ENCODE measurements at regions not wholly inside any gene's neighbourhood (a gene's known extent, or its start where the extent isn't known, plus 50 kb on each side); places are given as distances from the start of the nearest gene placed in this dataset.

DNA sequence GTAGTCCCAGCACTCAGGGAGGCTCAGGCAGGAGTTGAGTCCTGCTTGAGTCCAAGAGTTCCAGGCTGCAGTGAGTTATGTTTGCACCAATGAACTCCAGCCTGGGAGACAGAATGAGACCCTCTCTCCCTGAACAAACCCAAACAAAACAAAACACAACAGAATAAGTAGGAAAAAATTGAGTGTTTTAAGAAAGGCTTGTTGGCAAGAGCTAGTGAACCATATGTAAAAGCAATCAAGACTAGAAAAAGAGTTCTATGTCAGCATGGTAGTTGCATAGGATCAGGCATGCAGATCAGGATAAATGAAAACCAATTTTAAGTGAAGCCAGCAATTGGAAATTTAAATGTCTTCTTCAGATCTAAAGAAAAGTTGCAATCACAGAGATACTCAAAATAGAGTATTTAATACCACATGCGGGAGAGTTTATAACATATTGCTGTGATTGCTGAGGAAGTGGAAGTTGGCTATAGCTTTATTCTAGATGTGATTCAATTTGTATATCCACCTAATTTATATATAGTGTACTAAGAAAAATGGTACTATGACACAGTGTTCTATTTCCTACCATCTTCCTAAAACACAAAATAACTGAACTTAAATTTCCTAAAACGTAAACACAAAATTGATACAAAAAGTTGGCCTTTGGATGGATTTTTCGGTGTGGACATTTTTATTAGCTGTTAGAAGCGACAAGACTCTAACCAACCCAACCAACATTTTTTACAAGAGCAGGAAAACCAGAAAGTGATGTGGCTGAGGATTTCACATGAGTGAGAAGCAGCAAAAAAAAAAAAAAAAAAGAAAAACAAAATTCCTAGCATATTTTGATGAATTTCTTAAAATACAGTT, 101.9 kb upstream of the ROBO1 start (continued):
- TF ChIP-seq, protein P1, sequence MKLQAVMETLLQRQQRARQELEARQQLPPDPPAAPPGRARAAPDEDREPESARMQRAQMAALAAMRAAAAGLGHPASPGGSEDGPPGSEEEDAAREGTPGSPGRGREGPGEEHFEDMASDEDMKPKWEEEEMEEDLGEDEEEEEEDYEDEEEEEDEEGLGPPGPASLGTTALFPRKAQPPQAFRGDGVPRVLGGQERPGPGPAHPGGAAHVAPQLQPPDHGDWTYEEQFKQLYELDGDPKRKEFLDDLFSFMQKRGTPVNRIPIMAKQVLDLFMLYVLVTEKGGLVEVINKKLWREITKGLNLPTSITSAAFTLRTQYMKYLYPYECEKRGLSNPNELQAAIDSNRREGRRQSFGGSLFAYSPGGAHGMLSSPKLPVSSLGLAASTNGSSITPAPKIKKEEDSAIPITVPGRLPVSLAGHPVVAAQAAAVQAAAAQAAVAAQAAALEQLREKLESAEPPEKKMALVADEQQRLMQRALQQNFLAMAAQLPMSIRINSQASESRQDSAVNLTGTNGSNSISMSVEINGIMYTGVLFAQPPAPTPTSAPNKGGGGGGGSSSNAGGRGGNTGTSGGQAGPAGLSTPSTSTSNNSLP (IDR thresholded peaks at IDR 0.05; ENCODE audit: borderline replicate concordance, low read depth, low read length), result no peak
- no peak for TF ChIP-seq HMG20A (CRISPR knock-in tag; conservative IDR thresholded peaks at IDR 0.05)

DNA sequence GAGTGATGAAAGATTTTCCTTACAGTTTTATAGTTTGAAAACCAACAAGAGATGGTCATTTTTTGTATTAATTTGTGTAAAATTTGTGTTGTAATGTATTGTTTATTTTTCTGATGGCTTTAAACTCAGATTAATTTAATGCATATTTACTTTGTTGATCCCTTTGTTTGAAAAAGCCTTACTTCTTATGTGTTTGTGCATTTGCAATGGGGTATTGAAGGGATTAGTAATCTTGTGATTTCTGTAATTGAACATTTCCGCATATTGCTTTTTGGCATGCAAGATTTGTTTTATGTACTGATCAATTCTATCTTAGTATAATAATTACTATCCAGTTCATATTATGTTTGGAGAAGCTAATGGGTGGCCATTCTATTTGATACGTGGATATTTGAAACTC, 98.4 kb upstream of the ROBO1 start:
- no peaks in the 10 kb centered on the region for H3K4me1 ChIP-seq (replicated peaks in 1 of 2; ENCODE audit: control insufficient read depth in 2 of 2, insufficient read depth in 2 of 2, low read length in 2 of 2)
- no peaks in the 10 kb centered on the region for H4K20me1 ChIP-seq (replicated peaks; ENCODE audit: control insufficient read depth, insufficient read depth, low read length)
- no peaks in the 10 kb centered on the region; the same call in 1 of the 2 replicates for H3K9me3 ChIP-seq (replicated peaks; ENCODE audit: control insufficient read depth, insufficient read depth, low read depth, low read length)
- ATAC-seq (no peak), FAIRE-seq (no peak), DNase-seq (ENCODE audit: extremely low read depth in 1 of 4, low spot score in 3 of 4) (no peak)
- 0% methylated on average over 2 of the region's 2 CpGs for WGBS (ENCODE audit: insufficient coverage, low coverage, missing lambda C conversion rate)
- no peak overlapping the region for H2AFZ ChIP-seq (ENCODE audit: low read depth, low read length)
- ChIA-PET POLR2A (no interaction called here), CTCF (ENCODE audit: low intra/inter-chr PET ratio) (no interaction called here)
- no peaks in the 10 kb centered on the region for H3K79me2 ChIP-seq (ENCODE audit: control insufficient read depth, insufficient read depth, low read length)
- no peaks in the 10 kb centered on the region for H3K27me3 ChIP-seq (ENCODE audit: control insufficient read depth in 2 of 2, insufficient read depth in 2 of 2, low read length in 2 of 2)
- in situ Hi-C loops (cut with MboI) (no loop called here), intact Hi-C loops (cut with micrococcal nuclease) (no loop called here)
- no TSS peak for BruUV-seq (replicated peaks)
- no peak overlapping the region for H3K4me2 ChIP-seq (ENCODE audit: insufficient read depth, low read length)
- H3K4me3 ChIP-seq, result no peak overlapping the region
- no peak overlapping the region for H3K9ac ChIP-seq (ENCODE audit: insufficient read depth in 1 of 2, low read depth in 2 of 2, low read length in 2 of 2)
- TF ChIP-seq, protein P2, sequence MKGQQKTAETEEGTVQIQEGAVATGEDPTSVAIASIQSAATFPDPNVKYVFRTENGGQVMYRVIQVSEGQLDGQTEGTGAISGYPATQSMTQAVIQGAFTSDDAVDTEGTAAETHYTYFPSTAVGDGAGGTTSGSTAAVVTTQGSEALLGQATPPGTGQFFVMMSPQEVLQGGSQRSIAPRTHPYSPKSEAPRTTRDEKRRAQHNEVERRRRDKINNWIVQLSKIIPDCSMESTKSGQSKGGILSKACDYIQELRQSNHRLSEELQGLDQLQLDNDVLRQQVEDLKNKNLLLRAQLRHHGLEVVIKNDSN (CRISPR knock-in tag; IDR thresholded peaks at IDR 0.05), result no peak
- TF ChIP-seq ZNF57 (CRISPR knock-in tag; IDR thresholded peaks at IDR 0.05) (no peak), ARHGAP35 (IDR thresholded peaks at IDR 0.05; ENCODE audit: partially characterized antibody) (no peak), KDM1A (IDR thresholded peaks at IDR 0.05) (no peak), HLTF (IDR thresholded peaks at IDR 0.05) (no peak)
- no peaks in the 10 kb centered on the region for H3K9me1 ChIP-seq (ENCODE audit: control insufficient read depth, insufficient read depth, low read length)
- H3K36me3 ChIP-seq (ENCODE audit: control insufficient read depth, insufficient read depth, low read length), result no peaks in the 10 kb centered on the region
- H3K27ac ChIP-seq (ENCODE audit: extremely low read depth, low read depth, low read length), result no peak overlapping the region

Data from K562 (cell line).